ENCODE measurements at regions not wholly inside any gene's neighbourhood (a gene's known extent, or its start where the extent isn't known, plus 50 kb on each side); places are given as distances from the start of the nearest gene placed in this dataset.

- Histone ChIP-seq H3K27me3 (ENCODE audit: insufficient read depth, low read length, poor library complexity) (peaks cover 15% of the 10 kb centered on the region), H2AFZ (ENCODE audit: low read depth, low read length) (no peak overlapping the region), H3K9me3 (ENCODE audit: insufficient read depth, low read length, severe bottlenecking) (no peaks in the 10 kb centered on the region), H3K4me3 (ENCODE audit: low read depth in 1 of 2, low read length in 2 of 2) (no peak overlapping the region), H3K27ac (ENCODE audit: low read length) (no peak overlapping the region), H3K9ac (ENCODE audit: low read depth, low read length) (no peak overlapping the region), H3K4me2 (ENCODE audit: insufficient read depth, low read length) (no peak overlapping the region), H4K20me1 (ENCODE audit: insufficient read depth, low read length) (no peaks in the 10 kb centered on the region), H3K36me3 (ENCODE audit: insufficient read depth, low read length) (no peaks in the 10 kb centered on the region), H3K4me1 (ENCODE audit: insufficient read depth, low read length) (no peaks in the 10 kb centered on the region), H3K79me2 (ENCODE audit: insufficient read depth, low read length) (no peaks in the 10 kb centered on the region)
- no peak for ATAC-seq (ENCODE audit: insufficient read depth, low read depth)
- DNase-seq = no peak
- no peak for TF ChIP-seq EZH2 (IDR thresholded peaks at IDR 0.05; ENCODE audit: borderline replicate concordance, low read depth, low read length, severe bottlenecking)
- TF ChIP-seq, protein P1, sequence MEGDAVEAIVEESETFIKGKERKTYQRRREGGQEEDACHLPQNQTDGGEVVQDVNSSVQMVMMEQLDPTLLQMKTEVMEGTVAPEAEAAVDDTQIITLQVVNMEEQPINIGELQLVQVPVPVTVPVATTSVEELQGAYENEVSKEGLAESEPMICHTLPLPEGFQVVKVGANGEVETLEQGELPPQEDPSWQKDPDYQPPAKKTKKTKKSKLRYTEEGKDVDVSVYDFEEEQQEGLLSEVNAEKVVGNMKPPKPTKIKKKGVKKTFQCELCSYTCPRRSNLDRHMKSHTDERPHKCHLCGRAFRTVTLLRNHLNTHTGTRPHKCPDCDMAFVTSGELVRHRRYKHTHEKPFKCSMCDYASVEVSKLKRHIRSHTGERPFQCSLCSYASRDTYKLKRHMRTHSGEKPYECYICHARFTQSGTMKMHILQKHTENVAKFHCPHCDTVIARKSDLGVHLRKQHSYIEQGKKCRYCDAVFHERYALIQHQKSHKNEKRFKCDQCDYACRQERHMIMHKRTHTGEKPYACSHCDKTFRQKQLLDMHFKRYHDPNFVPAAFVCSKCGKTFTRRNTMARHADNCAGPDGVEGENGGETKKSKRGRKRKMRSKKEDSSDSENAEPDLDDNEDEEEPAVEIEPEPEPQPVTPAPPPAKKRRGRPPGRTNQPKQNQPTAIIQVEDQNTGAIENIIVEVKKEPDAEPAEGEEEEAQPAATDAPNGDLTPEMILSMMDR (IDR thresholded peaks at IDR 0.05; ENCODE audit: borderline replicate concordance, extremely low read depth, low read length, poor library complexity, severe bottlenecking) = no peak
Observed at GRCh38 chr7:25754751-25755150, 397.2 kb upstream of the NFE2L3 start.

DNA sequence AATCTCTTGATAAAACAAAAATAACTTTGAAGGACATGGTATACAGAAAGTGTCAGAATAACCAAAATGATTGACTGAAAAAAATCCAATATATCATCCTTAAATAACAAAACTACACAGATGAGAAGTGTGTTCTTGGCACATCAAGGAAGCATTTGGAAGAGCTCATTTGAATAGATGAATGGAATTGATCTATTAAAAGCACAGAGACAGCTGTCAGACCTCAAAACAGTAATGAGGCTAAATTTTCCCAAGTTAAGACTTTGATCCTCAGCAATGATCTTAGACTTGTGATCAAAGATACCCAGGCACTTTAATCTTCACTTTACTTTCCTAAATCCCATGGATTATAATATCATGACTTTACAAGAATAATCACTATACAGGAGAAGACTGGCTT, 395.4 kb upstream of the NFE2L3 start:
- Histone ChIP-seq H3K4me3 (ENCODE audit: low read depth in 1 of 2, low read length in 2 of 2) (no peak overlapping the region), H3K4me2 (ENCODE audit: insufficient read depth, low read length) (no peak overlapping the region), H3K79me2 (ENCODE audit: insufficient read depth, low read length) (no peaks in the 10 kb centered on the region), H3K27ac (ENCODE audit: low read length) (no peak overlapping the region), H4K20me1 (ENCODE audit: insufficient read depth, low read length) (no peaks in the 10 kb centered on the region), H3K9ac (ENCODE audit: low read depth, low read length) (no peak overlapping the region), H3K36me3 (ENCODE audit: insufficient read depth, low read length) (no peaks in the 10 kb centered on the region), H3K27me3 (ENCODE audit: insufficient read depth, low read length, poor library complexity) (peaks cover 15% of the 10 kb centered on the region), H3K9me3 (ENCODE audit: insufficient read depth, low read length, severe bottlenecking) (no peaks in the 10 kb centered on the region), H2AFZ (ENCODE audit: low read depth, low read length) (no peak overlapping the region), H3K4me1 (ENCODE audit: insufficient read depth, low read length) (no peaks in the 10 kb centered on the region)
- no peak for DNase-seq
- TF ChIP-seq EZH2 (IDR thresholded peaks at IDR 0.05; ENCODE audit: borderline replicate concordance, low read depth, low read length, severe bottlenecking) = no peak
- TF ChIP-seq, protein P1 (IDR thresholded peaks at IDR 0.05; ENCODE audit: borderline replicate concordance, extremely low read depth, low read length, poor library complexity, severe bottlenecking) = no peak
- no peak for ATAC-seq (ENCODE audit: insufficient read depth, low read depth)

GRCh38 chr7:25758559-25758958, 393.4 kb upstream of the NFE2L3 start:
- H3K27ac ChIP-seq (ENCODE audit: low read length) = no peak overlapping the region
- no peak for TF ChIP-seq EZH2 (IDR thresholded peaks at IDR 0.05; ENCODE audit: borderline replicate concordance, low read depth, low read length, severe bottlenecking)
- TF ChIP-seq, protein P1 (IDR thresholded peaks at IDR 0.05; ENCODE audit: borderline replicate concordance, extremely low read depth, low read length, poor library complexity, severe bottlenecking) = no peak
- H4K20me1 ChIP-seq (ENCODE audit: insufficient read depth, low read length) = no peaks in the 10 kb centered on the region
- no peak overlapping the region for H3K9ac ChIP-seq (ENCODE audit: low read depth, low read length)
- DNase-seq (no peak), ATAC-seq (ENCODE audit: insufficient read depth, low read depth) (no peak)
- no peak overlapping the region for H3K4me2 ChIP-seq (ENCODE audit: insufficient read depth, low read length)
- no peak overlapping the region for H3K4me3 ChIP-seq (ENCODE audit: low read depth in 1 of 2, low read length in 2 of 2)
- no peaks in the 10 kb centered on the region for H3K9me3 ChIP-seq (ENCODE audit: insufficient read depth, low read length, severe bottlenecking)
- H3K4me1 ChIP-seq (ENCODE audit: insufficient read depth, low read length) = no peaks in the 10 kb centered on the region
- no peaks in the 10 kb centered on the region for H3K36me3 ChIP-seq (ENCODE audit: insufficient read depth, low read length)
- peaks cover 10% of the 10 kb centered on the region for H3K27me3 ChIP-seq (ENCODE audit: insufficient read depth, low read length, poor library complexity)
- no peak overlapping the region for H2AFZ ChIP-seq (ENCODE audit: low read depth, low read length)
- no peaks in the 10 kb centered on the region for H3K79me2 ChIP-seq (ENCODE audit: insufficient read depth, low read length)

DNA sequence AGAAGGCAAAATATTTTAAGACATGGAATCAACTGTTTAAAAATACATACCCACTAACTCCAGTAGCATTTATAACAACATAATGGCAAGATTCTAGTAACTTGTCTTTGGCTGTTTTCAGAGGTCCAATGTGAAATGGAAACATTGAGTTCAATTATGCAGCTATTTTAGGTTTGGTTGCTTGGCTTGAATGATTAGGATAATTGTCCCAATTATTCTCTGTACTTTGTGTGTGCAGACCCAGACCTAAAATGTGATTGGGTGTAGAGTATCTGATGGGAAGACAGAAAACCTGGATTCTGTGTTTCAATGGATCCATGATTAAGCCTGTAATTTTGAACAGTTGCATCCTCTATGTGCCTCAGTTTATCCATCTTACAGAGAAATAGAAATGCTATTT, 392.7 kb upstream of the NFE2L3 start:
- Histone ChIP-seq H3K79me2 (ENCODE audit: insufficient read depth, low read length) (no peaks in the 10 kb centered on the region), H3K4me3 (ENCODE audit: low read depth in 1 of 2, low read length in 2 of 2) (no peak overlapping the region), H3K36me3 (ENCODE audit: insufficient read depth, low read length) (no peaks in the 10 kb centered on the region), H3K4me1 (ENCODE audit: insufficient read depth, low read length) (no peaks in the 10 kb centered on the region), H3K27me3 (ENCODE audit: insufficient read depth, low read length, poor library complexity) (peaks cover 4% of the 10 kb centered on the region), H3K9me3 (ENCODE audit: insufficient read depth, low read length, severe bottlenecking) (no peaks in the 10 kb centered on the region), H3K4me2 (ENCODE audit: insufficient read depth, low read length) (no peak overlapping the region), H4K20me1 (ENCODE audit: insufficient read depth, low read length) (no peaks in the 10 kb centered on the region), H2AFZ (ENCODE audit: low read depth, low read length) (no peak overlapping the region), H3K27ac (ENCODE audit: low read length) (no peak overlapping the region), H3K9ac (ENCODE audit: low read depth, low read length) (no peak overlapping the region)
- DNase-seq = no peak
- TF ChIP-seq EZH2 (IDR thresholded peaks at IDR 0.05; ENCODE audit: borderline replicate concordance, low read depth, low read length, severe bottlenecking) = no peak
- TF ChIP-seq, protein P1 (IDR thresholded peaks at IDR 0.05; ENCODE audit: borderline replicate concordance, extremely low read depth, low read length, poor library complexity, severe bottlenecking) = no peak
- no peak for ATAC-seq (ENCODE audit: insufficient read depth, low read depth)
